A673 (cell line): ENCODE measurements at regions not wholly inside any gene's neighbourhood (a gene's known extent, or its start where the extent isn't known, plus 50 kb on each side); places are given as distances from the start of the nearest gene placed in this dataset.

Source experiments
- EZH2 ChIP-seq: fragments of 200-600 bp; sonication (generic); IDR thresholded peaks from 2 replicates; pipeline ENCODE4 v1.6.1; 2017; ENCODE audit warnings: borderline replicate concordance, low read depth, mild to moderate bottlenecking, mixed read lengths, antibody characterized with exemption, low read length; ENCODE audit not compliant: poor library complexity, severe bottlenecking
- TF ChIP-seq, protein P1 (sequence below): fragments of 300-800, 200-600 bp; sonication (generic); conservative IDR thresholded peaks from 2 replicates; pipeline ENCODE4 v1.5.1; 2017; ENCODE audit warnings: low read depth, mild to moderate bottlenecking, antibody characterized with exemption, low read length, moderate library complexity, mixed read lengths

DNA sequence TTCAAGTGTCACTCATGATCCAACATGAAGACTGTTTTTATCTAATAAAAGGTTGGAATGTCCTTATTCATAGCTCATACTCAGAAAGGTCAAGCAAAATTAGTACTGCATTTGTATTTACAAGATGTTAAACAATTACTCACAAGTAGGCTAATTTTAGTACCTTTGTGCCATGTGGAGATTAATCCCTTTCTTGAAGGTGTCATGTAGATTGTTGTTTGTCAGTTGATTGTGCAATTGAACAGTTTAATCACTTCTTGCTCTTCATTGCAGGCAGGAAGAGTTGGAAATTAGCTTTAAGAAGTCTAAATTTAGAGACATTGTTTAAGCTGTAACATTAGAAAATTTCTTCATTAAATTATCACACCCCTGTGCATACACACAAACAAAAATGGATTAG, 847.1 kb downstream of the KCNT2 start:
- TF ChIP-seq, protein P1, sequence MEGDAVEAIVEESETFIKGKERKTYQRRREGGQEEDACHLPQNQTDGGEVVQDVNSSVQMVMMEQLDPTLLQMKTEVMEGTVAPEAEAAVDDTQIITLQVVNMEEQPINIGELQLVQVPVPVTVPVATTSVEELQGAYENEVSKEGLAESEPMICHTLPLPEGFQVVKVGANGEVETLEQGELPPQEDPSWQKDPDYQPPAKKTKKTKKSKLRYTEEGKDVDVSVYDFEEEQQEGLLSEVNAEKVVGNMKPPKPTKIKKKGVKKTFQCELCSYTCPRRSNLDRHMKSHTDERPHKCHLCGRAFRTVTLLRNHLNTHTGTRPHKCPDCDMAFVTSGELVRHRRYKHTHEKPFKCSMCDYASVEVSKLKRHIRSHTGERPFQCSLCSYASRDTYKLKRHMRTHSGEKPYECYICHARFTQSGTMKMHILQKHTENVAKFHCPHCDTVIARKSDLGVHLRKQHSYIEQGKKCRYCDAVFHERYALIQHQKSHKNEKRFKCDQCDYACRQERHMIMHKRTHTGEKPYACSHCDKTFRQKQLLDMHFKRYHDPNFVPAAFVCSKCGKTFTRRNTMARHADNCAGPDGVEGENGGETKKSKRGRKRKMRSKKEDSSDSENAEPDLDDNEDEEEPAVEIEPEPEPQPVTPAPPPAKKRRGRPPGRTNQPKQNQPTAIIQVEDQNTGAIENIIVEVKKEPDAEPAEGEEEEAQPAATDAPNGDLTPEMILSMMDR = no peak
- no peak for TF ChIP-seq EZH2
